ENCODE measurements at regions not wholly inside any gene's neighbourhood (a gene's known extent, or its start where the extent isn't known, plus 50 kb on each side); places are given as distances from the start of the nearest gene placed in this dataset.

DNA sequence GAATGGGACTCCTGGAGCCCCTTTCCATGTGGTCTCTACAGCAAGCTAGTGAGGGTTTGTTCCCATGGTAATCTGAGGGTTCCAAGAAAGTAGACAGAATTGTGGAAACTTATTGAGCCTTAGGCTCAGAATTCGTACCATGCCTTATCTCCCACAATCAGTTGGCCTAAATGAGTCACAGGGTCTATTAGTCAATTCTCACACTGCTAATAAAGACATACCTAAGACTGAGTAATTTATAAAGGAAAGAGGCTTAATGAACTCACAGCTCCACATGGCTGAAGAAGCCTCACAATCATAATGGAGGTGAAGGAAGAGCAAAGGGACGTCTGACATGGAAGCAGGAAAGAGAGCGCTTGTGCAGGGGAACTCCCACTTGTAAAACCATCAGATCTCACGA lies 106.6 kb upstream of the CXADR start:
- no peak for DNase-seq

DNA sequence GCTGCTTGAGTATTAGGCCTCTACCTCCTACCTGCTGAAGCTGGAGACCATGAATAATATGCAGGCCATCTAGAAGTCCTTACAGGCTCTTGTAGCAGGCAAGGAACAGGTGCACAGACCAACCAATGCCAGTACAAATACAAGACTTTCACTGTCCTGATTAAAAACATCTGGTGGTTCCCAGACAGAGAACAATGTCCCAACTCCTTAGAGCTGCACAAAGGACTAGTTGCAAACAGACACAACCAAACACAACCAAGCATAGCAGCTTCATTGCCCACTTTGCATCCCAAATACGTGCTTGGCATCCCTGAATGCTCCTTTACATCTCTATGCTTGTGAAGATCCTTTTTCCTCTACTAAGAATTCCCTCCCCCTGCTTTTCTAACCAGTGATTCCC lies 98.1 kb upstream of the CXADR start:
- DNase-seq, result no peak

DNA sequence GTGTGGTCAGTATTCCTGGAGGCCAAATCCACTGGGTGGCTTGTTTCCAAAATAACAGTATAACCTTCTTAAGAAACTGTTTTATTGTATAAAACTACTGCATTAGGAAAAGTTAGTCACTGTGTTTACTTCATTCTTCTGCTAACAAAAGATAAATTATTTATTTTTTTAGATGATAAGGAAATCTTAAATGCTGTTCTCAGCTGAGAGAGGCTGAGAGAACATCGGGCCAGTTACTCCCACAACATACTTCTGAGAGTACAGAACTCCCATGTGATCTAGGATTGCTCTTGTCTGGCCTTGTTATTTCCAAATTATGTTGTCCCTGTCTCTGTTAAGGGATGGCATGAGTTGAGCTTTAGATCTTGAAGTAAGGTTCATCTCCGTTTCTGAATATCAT lies 96.7 kb upstream of the CXADR start:
- no peak for DNase-seq

DNA sequence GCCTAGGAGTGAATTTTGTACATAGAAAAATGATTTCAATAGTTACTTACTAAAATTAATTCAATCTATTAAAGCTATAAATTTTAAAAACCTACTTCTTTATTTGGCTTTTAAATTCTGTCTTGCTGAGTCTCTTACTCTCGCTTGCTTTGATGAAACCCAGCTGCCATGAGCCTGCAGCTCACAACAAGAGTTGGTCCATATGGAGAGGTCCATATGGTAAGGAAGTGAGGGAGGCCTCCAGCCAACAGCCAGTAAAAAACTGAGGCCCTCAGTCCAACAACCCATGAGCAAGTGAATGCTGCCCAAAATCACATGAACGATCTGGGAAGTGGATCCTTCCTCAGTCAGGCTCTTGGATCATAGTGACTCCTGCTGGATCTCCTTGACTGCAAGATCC lies 89.9 kb upstream of the CXADR start:
- DNase-seq, result no peak

DNA sequence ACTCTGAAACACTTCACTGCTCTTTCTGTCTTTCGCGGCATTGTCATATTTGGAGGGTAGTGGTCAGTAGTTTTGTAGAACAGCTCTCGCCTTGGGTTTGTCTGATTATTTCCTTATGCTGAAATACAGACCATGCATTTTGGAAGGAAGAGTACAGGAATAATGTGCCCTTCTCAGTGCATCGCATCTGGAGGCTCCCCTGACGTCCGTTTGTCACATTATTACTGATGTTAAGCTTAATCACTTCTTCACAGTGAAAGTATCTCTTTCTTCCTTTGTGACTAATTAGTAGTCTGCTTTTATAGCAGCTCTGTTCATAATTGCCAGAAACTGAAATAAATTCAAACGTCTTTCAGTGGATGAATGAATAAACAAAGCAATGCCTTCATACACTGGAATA lies 85.7 kb upstream of the CXADR start:
- no peak for DNase-seq

DNA sequence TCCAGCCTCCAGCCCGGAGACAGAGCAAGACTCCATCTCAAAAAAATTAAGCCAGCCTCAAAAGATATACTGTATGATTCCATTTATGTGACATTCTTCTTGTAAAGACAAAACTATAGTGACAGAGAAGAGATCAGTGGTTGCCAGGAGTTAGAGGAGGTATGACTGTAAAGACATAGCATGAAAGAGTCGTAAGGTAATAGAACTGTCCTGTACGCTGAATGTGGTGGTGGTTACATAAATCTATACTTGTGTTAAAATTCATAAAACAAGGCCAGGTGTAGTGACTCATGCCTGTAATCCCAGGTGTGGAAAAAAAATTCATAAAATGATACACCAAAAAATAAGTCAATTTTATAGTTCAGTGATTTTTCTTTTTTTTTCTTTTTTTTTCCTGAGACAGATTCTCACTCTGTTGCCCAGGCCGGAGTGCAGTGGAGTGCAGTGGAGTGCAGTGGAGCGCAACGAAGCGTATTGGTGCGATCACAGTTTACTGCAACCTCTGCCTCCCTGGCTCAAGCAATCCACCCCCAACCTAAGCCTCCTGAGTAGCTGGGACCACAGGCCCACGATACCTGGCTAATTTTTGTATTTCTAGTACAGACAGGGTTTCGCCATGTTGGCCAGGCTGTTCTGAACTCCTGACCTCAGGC lies 84.9 kb upstream of the CXADR start:
- no peak for DNase-seq

DNA sequence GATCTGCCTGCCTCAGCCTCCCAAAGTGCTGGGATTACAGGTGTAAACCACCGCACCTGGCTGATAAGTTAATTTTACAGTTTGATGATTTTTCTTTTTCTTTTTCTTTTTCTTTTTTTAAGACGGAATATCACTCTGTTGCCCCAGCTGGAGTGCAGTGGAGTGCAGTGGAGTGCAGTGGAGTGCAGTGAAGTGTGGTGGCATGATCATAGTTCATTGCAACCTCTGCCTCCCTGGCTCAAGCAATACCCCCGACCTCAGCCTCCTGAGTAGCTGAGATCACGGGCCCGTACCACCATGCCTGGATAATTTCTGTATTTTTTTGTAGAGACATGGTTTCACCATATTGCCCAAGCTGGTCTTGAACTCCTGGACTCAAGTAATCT lies 84.4 kb upstream of the CXADR start:
- DNase-seq, result no peak

DNA sequence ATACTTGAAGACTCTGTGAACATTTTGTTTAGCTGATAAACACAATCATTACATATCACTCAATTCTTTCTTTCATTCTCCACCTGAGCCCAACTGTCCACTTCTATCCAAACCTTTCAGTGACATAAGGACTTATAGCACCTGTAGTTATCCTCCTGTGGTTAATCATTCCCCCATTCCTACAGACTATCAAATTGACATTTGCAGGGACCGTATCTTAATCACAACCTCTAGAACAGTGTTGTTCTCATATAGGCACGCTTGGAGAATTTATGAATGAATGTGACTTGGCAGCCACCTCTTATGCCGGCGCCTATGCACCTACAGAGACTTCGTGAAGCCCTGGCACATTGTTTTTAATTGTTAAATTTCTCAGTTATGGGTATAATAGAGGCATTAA lies 83.9 kb upstream of the CXADR start:
- DNase-seq, result no peak

DNA sequence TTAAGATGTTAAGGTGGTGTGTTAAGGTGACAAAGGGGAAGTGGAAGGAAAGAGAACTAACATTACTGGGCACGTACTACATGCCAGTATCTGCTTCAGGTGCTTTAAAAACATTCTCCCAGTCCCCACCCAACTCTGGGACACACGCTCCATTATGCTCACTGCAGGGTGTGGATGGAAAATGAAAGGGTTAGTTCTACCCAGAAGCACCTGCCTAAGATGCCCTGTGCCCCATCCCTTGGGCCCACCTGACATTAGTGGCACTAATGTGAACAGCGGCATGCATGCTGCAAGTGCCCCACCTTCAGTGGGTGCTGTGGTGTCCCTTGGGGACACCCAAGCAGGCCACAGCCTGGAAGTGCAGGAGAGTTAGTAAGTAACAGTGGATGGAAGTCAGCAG lies 82.9 kb upstream of the CXADR start:
- DNase-seq, result no peak

DNA sequence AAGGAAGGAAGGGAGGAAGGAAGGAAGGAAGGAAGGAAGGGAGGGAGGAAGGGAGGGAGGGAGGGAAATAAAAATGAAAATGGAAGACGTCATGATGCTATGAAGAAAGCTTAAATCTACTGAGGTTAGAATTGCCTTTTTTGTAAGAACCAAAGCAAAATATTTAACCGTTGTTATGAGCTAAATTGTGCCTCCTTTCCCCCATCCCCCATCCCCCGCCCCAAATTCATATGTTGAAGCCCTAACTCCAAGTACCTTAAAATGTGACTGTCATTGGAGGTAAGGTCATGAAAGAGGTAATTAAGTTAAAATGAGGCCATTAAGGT lies 80.1 kb upstream of the CXADR start:
- DNase-seq, result no peak

DNA sequence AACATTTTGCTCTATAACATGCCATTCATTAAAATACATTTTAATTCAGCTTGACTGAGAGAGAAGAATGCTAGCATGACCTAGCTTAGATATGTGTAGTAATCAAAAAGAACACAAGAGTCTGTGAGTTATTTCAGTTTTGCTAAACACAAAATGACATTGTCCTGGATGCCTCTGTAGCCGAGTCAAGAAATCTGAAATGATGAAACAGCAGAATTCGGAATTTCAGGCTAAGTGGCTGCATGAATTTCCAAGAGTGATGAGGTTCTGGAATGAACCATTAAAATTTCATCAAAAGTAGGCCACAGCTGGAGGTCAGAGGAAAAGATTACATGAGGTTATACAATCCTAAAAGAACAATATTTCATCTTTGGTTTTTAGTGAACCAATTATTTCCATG lies 79.1 kb upstream of the CXADR start:
- no peak for DNase-seq

DNA sequence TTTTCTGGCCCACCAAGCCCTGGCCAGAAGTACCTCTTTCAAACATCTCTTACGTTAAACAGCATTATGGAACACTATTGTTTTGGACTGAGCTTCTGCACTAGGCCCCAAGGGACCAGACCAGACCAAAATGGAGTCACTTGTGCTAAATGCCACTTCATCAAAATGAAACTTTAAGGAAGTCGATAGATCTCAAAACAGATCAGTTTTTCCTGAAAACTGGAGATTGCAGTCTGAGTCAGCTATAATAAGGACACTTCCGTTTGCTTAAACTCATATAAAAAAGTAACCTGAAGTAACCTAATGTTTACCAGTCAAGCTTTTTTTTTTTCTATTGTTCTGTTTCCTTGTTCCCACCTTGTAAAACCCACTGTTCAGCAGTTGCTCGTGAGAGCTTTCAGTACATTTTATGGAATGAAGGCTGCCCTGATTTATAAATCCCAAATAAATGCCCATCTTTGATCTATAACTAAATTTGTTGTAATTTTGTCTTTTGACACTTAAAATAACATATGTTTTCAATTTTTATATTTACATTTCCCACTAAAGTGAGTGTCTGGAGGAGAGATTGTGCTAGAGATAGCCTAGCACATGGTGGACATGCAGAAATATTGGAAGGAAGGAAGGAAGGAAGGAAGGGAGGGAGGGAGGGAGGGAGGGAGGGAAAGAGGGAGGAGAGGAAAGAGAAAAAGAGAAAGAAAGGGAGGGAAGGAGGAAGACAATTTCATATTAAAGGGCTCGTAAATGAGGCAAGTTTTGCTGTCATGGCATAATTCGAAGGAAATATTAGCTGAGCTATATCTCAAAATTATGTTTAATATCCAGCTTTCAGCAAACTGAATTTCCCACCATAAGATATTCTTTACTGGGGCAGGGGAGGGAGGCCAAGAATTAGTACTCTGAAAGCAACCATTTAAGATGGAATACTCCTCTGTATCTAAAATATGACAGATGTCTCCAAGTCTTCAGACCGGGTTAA lies 77.0 kb upstream of the CXADR start:
- DNase-seq, result no peak

DNA sequence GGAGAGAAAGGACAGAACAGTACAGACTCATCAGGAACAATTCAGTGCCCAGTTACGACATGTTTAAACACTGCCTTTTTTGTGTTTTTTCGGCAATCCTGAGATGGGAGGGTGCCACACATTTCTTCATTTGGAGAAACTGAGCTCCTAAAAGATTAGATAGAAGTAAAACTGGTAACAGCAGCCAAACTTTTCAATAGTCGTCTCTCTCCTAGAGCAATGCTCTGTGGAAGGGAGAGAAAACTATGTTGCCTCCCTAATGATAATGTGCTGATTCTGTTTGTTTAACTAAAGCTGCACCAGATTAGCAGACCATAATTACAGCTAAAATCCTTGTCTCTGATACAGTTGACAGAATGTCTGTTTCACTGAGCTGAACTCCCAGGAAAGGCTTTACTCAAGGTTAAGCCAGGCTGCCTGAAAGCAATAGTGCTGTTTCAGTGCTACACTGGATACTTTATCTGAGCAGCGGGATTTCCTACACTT lies 76.2 kb upstream of the CXADR start:
- no peak for DNase-seq

DNA sequence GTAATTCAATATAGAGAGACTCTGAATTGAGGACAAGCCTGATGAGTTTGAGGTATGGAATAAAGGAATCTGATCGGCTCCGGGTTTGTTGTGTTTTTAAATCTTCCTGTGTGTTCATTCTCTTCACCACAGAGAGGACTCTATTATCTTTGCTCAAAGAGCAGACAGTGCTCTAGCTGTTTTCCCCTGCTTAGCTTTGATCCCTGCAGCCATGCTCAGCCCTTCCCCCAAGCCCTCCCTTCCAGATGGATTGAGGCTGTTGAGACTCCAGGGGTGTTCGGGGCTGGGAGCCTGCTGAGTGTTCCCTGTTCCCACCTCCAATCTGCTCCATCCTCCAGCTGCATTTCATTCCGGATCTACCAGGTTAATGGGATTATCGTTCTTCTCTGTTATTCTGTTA lies 74.2 kb upstream of the CXADR start:
- DNase-seq, result no peak

DNA sequence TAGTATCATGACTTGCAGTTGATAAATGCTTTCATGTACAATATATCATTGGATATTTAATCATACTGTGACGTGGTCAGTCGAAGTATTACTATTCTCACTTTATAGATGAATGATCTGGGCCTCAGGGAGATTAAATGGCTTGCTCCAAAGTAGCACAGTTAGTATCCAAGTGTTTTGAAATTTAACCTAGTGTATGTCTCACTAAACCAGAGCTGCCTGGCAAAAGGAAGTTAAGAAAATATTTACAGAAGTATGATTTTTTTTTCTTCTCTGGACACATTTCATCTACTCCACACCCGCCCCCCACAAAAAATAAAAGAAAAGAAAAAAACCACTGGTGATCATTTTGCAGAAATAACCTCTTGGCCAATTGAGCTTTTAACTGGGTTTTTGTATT lies 71.9 kb upstream of the CXADR start:
- DNase-seq, result no peak

DNA sequence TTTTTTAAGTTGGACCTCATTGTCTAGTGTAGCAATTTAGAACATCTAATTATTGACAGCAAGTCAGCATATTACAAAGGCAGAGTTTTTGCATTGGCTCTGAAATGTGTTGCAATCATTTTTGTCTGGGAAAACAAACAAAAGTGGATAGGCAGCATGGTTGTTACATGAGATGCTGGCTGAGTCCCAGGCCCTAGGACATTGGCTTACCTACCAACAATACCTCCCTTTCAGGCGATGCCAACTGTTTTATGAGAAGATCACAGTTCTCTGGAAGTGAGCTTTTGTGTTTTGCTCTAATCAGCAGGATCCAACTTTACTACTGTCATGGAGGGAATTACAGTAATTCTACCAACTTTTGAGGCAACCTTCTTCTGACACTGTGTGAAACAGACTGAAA lies 71.5 kb upstream of the CXADR start:
- DNase-seq, result no peak

DNA sequence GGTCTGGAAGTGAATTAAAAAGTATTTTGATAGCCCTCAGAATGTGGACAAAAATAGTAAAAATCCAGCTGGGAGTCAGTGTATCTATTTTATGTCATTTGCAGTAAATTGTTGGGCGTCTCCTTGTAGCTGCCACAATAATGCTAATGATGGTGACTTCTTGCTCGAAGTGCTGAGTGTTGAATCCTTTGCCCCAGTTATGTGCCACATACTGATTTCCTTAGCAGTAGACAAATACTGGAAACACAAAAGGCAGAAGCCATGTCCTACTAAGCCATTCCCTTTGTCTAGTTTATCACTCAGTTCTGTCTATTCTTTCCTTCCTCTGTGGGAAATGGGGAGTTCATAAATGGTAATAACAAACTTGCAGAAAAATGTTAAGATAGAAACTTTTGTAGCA lies 70.7 kb upstream of the CXADR start:
- DNase-seq, result no peak

DNA sequence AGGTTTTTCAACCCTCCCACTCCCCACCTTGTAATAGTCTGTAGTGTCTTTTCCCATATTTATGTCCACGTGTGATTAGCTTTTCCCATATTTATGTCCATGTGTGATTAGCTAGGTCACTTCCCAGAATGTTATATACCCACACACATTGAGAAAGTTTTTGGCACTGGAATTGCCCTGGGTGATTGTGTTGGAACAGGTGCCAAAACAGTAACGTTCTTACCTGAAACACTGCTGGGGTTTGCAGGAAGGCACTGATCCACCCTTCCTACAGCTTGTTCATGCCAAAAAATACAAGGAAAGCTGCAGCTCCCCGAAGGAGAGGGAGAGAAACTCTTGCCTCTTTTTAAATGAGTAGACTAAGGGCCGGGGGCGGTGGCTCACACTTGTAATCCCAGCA lies 68.0 kb upstream of the CXADR start:
- DNase-seq, result no peak

DNA sequence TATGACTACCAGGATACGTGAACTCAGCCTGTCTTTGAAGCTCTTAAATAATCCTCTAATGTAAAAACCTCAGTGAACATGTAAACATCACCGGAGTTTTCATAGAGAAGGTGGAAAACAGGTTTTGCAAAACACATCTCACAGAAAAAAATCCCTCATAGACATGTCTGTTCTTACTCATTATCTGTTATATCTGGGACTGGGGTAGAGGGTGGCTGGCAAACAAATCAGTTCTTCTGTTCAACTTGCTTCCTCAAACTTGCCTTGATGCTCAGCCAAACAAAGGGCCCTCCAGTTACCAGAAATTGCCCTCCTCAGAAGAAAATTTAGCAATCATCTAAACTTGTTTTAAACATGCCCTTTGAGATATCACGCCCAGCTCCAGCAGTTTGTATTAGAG lies 66.1 kb upstream of the CXADR start:
- no peak for DNase-seq

DNA sequence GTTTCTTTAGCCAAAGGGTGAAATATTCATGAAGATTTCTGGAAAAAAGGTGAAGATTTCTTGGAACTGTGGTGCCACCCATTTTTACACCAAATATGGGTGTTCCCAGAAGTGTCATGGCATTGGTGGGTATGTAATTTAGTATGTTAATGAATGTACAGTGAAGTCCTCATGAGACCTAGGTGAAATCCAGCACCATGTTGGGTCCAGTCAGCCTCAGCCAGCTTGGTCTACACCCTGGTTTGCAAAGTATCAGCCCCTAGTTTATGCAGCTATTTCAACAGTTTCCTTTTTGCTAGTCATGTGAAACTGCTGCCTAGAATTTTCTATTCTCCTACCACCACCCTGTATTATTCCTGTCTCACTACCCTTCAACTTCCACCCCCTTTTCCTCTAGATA lies 63.1 kb upstream of the CXADR start:
- no peak for DNase-seq

DNA sequence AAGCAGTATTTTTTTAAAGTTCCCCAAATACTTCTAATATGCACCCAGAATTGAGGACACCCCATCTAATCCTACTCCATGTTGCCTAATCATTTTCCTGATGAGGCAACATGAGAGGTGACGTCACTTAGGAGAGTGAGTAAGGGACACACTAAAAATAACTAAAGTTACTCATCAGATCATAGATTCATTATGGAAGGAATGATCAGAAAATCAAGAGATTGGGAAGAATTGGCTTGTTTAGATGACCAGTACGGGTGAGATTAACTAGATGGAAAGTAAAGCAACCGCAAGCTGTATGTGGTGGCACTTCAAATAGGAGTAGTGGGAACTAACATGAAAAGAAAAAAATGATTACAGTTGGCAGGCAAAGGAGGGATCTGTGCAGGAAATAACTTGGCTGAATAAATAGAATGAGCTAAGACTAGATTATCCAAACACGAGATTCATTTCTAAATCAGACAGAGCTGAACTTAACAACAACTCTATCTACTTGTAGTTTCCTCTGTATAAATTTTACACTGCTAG lies 61.4 kb upstream of the CXADR start:
- DNase-seq, result no peak

DNA sequence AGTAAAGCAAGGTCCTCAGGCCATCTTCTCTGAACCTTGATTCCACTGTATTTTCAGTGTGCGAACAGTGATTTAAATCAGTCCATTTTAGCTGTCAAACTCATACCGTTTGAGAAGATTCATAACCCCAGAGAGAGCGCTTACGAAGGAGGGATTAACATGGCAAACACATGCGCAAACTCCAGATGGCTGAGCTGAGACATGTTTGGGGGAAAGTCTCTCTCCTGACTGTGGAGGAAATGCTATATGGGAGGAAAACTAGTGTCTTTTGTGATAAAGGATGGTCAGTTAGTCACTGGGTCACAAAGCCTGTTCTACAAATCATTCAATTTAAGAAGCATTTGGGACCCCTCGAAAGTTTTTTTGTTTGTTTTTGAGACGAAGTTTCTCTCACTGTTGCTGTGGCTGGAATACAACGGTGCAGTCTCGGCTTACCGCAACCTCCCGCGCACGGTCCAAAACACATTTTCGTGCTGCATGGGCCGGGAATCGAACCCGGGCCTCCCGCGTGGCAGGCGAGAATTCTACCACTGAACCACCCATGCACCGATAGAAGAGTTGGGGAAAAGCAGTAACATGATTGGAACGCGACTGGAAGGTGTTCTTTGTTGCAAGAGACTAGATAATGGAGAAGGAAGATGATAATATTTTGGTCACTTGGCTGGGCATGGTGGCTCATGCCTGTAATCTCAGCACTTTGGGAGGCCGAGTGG lies 58.4 kb upstream of the CXADR start:
- peak; percentile 57 for DNase-seq

DNA sequence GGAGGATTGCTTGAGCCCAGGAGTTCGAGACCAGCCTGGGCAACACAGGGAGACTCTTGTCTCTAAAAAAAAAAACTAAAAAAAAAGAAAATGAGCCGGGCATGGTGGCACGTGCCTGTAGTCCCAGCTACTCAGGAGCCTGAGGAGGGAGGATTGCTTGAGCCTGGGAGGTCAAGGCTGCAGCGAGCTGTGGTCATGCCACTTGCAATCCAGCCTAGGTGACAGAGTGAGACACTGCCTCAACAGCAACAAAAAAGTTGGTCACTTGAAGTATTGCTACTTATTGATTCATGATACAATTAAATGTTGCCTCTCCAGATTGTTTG lies 57.9 kb upstream of the CXADR start:
- no peak for DNase-seq

Measured in left kidney (tissue), 1 donor.